ENCODE measurements at regions not wholly inside any gene's neighbourhood (a gene's known extent, or its start where the extent isn't known, plus 50 kb on each side); places are given as distances from the start of the nearest gene placed in this dataset.
"Not testable (repeated sequence)": the region's sequence is repeated elsewhere in the genome, so short reads cannot be mapped to it uniquely, and the experiment has no call there.

GRCh38 chr12:33617218-33617617 lies 177.6 kb upstream of the SYT10 start (continued):
- TF ChIP-seq PATZ1 (CRISPR knock-in tag; IDR thresholded peaks at IDR 0.05; ENCODE audit: borderline replicate concordance) = no peak

GRCh38 chr12:33628087-33628486 lies 188.5 kb upstream of the SYT10 start:
- no peak for TF ChIP-seq ZNF8 (CRISPR knock-in tag; IDR thresholded peaks at IDR 0.05)
- TF ChIP-seq POU6F1 (CRISPR knock-in tag; IDR thresholded peaks at IDR 0.05; ENCODE audit: borderline replicate concordance, low read depth) = no peak
- TF ChIP-seq ZFP30 (CRISPR knock-in tag; IDR thresholded peaks at IDR 0.05) = no peak
- no peak for TF ChIP-seq TOX (CRISPR knock-in tag; IDR thresholded peaks at IDR 0.05; ENCODE audit: borderline replicate concordance)
- no peak for TF ChIP-seq RARB (CRISPR knock-in tag; IDR thresholded peaks at IDR 0.05)
- TF ChIP-seq BACH2 (CRISPR knock-in tag; IDR thresholded peaks at IDR 0.05; ENCODE audit: borderline replicate concordance) = no peak
- TF ChIP-seq OSR1 (CRISPR knock-in tag; IDR thresholded peaks at IDR 0.05) = no peak
- no peak for TF ChIP-seq ESRRG (CRISPR knock-in tag; IDR thresholded peaks at IDR 0.05)
- TF ChIP-seq ARNTL (CRISPR knock-in tag; IDR thresholded peaks at IDR 0.05; ENCODE audit: borderline replicate concordance, low read depth) = no peak
- no peak for TF ChIP-seq PATZ1 (CRISPR knock-in tag; IDR thresholded peaks at IDR 0.05; ENCODE audit: borderline replicate concordance)
- TF ChIP-seq GLIS3 (CRISPR knock-in tag; IDR thresholded peaks at IDR 0.05) = no peak
- TF ChIP-seq SNAI2 (CRISPR knock-in tag; IDR thresholded peaks at IDR 0.05) = no peak
- no peak for TF ChIP-seq ZNF565 (CRISPR knock-in tag; conservative IDR thresholded peaks at IDR 0.05; ENCODE audit: low read depth)
- TF ChIP-seq TCF4 (CRISPR knock-in tag; IDR thresholded peaks at IDR 0.05; ENCODE audit: borderline replicate concordance) = no peak
- TF ChIP-seq ZC3H10 (CRISPR knock-in tag; IDR thresholded peaks at IDR 0.05) = no peak
- no peak for TF ChIP-seq CREB5 (CRISPR knock-in tag; IDR thresholded peaks at IDR 0.05; ENCODE audit: low read depth)
- no peak for TF ChIP-seq CSDC2 (CRISPR knock-in tag; IDR thresholded peaks at IDR 0.05)
- TF ChIP-seq PPARA (CRISPR knock-in tag; IDR thresholded peaks at IDR 0.05; ENCODE audit: borderline replicate concordance) = no peak
- ATAC-seq = no peak

- no peak for ATAC-seq
- TF ChIP-seq ARNTL (CRISPR knock-in tag; IDR thresholded peaks at IDR 0.05; ENCODE audit: borderline replicate concordance, low read depth) (no peak), CREB5 (CRISPR knock-in tag; IDR thresholded peaks at IDR 0.05; ENCODE audit: low read depth) (no peak)
Observed at GRCh38 chr12:33634544-33634943, 194.9 kb upstream of the SYT10 start.

- ATAC-seq = not testable (repeated sequence)
Observed at GRCh38 chr12:33636930-33637329, 197.3 kb upstream of the SYT10 start.

- no peak for ATAC-seq
- no peak for TF ChIP-seq TSHZ2 (CRISPR knock-in tag; IDR thresholded peaks at IDR 0.05)
- TF ChIP-seq ZNF8 (CRISPR knock-in tag; IDR thresholded peaks at IDR 0.05) = no peak
- no peak for TF ChIP-seq GLIS3 (CRISPR knock-in tag; IDR thresholded peaks at IDR 0.05)
Observed at GRCh38 chr12:33639975-33640374, 200.4 kb upstream of the SYT10 start.
